NCI-H748 (cell line): ENCODE measurements at regions not wholly inside any gene's neighbourhood (a gene's known extent, or its start where the extent isn't known, plus 50 kb on each side); places are given as distances from the start of the nearest gene placed in this dataset.
A peak's percentile ranks its signal among the peaks of the same experiment; 100 is the strongest.

Experiments
- DNase-seq: peaks from one replicate; lab custom pipeline; 2025; ENCODE audit not compliant: unreplicated experiment; lab: John Stamatoyannopoulos, UW

- DNase-seq = no peak
Observed at GRCh38 chr9:1320607-1321195, 270.5 kb downstream of the DMRT2 start.

GRCh38 chr9:1327467-1327866 is 277.3 kb downstream of the DMRT2 start:
- no peak for DNase-seq

GRCh38 chr9:1328341-1328740 is 278.2 kb downstream of the DMRT2 start:
- no peak for DNase-seq

GRCh38 chr9:1331546-1332038 is 281.4 kb downstream of the DMRT2 start:
- no peak for DNase-seq

GRCh38 chr9:1332156-1332555 is 282.0 kb downstream of the DMRT2 start:
- no peak for DNase-seq

GRCh38 chr9:1335174-1335573 is 285.0 kb downstream of the DMRT2 start:
- DNase-seq = no peak

GRCh38 chr9:1337169-1337568 is 287.0 kb downstream of the DMRT2 start:
- DNase-seq = peak; percentile 26

- no peak for DNase-seq
Observed at GRCh38 chr9:1340390-1340789, 290.2 kb downstream of the DMRT2 start.

GRCh38 chr9:1353291-1353690 is 303.1 kb downstream of the DMRT2 start:
- no peak for DNase-seq

GRCh38 chr9:1354086-1354485 is 303.9 kb downstream of the DMRT2 start:
- no peak for DNase-seq

GRCh38 chr9:1354606-1355005 is 304.4 kb downstream of the DMRT2 start:
- DNase-seq = no peak

- DNase-seq = no peak
Observed at GRCh38 chr9:1355656-1356055, 305.5 kb downstream of the DMRT2 start.

- DNase-seq = no peak
Observed at GRCh38 chr9:1362845-1363244, 312.7 kb downstream of the DMRT2 start.

- no peak for DNase-seq
Observed at GRCh38 chr9:1366276-1366675, 316.1 kb downstream of the DMRT2 start.

- no peak for DNase-seq
Observed at GRCh38 chr9:1369297-1369696, 319.1 kb downstream of the DMRT2 start.

GRCh38 chr9:1373445-1373844 is 323.3 kb downstream of the DMRT2 start:
- DNase-seq = no peak

- no peak for DNase-seq
Observed at GRCh38 chr9:1383899-1384455, 333.8 kb downstream of the DMRT2 start.

- DNase-seq = no peak
Observed at GRCh38 chr9:1384816-1385215, 334.7 kb downstream of the DMRT2 start.

- no peak for DNase-seq
Observed at GRCh38 chr9:1386420-1386819, 336.3 kb downstream of the DMRT2 start.

- DNase-seq = no peak
Observed at GRCh38 chr9:1388216-1388615, 338.1 kb downstream of the DMRT2 start.

- peak; percentile 34 for DNase-seq
Observed at GRCh38 chr9:1400983-1401382, 350.8 kb downstream of the DMRT2 start.

GRCh38 chr9:1404940-1405339 is 354.8 kb downstream of the DMRT2 start:
- peak; percentile 20 for DNase-seq

GRCh38 chr9:1411826-1412225 is 361.7 kb downstream of the DMRT2 start:
- no peak for DNase-seq
